NT2/D1 (cell line): ENCODE measurements at regions not wholly inside any gene's neighbourhood (a gene's known extent, or its start where the extent isn't known, plus 50 kb on each side); places are given as distances from the start of the nearest gene placed in this dataset.

Source experiments
- SUZ12 ChIP-seq: IDR thresholded peaks from 2 replicates; pipeline ENCODE4 v1.6.1; 2011; ENCODE audit not compliant: insufficient read length, insufficient read depth; ENCODE audit errors: extremely low read depth
- ZNF274 ChIP-seq: IDR thresholded peaks from 2 replicates; pipeline ENCODE4 v1.6.1; 2011; ENCODE audit warnings: mild to moderate bottlenecking, low read depth, low read length

DNA sequence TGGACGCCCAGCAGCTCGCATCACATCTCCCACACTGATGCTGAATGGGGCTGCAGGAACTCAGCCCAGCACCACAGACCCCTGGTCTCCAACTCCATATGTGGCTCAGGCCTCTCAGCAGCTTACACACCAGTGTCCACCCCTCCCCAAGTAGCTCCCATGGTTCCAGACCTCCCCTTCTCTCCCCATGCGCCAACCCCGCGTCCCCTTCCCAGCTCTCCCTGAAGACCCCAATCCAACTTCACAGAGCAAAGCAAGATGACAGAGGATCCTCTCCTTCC, 188.9 kb downstream of the SH3BP4 start:
- TF ChIP-seq ZNF274 (no peak), SUZ12 (no peak)
